ENCODE measurements at regions not wholly inside any gene's neighbourhood (a gene's known extent, or its start where the extent isn't known, plus 50 kb on each side); places are given as distances from the start of the nearest gene placed in this dataset.

DNA sequence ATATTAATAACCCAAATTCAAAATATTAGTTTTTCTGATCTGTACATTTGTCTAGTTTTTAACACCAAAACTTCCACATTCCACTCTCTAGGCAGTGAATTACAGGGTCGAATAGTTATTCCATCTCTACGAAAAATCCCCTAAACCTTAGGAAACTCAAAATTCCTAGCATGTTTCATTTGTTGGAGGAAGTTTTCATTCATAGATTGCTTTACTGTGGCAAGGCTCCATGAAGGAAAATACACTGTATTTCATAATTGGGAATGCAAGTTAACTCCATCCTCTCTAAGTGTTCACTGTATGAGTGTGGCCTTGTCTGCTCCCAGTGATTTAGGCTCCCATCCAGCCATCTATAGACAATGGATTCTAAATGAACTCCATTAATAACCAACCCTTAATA lies 296.1 kb downstream of the TENT5A start:
- TF ChIP-seq CTCF (IDR thresholded peaks at IDR 0.05; ENCODE audit: poor library complexity) = no peak
- no peak for TF ChIP-seq EZH2 (IDR thresholded peaks at IDR 0.05; ENCODE audit: borderline replicate concordance)

Data from hepatocyte (in vitro differentiated cells).